COLO668 (cell line): ENCODE measurements at regions not wholly inside any gene's neighbourhood (a gene's known extent, or its start where the extent isn't known, plus 50 kb on each side); places are given as distances from the start of the nearest gene placed in this dataset.

Experiments used
- DNase-seq: peaks from one replicate; lab custom pipeline; 2025; ENCODE audit not compliant: unreplicated experiment; lab: John Stamatoyannopoulos, UW

- DNase-seq: no peak
These were observed 420.1 kb downstream of the TBC1D4 start for GRCh38 chr13:75061909-75062308.

- no peak for DNase-seq
These were observed 426.7 kb downstream of the TBC1D4 start for GRCh38 chr13:75055296-75055695.

- DNase-seq: no peak
These were observed 429.4 kb downstream of the TBC1D4 start for GRCh38 chr13:75052616-75053015.

GRCh38 chr13:75050419-75051046, 431.4 kb downstream of the TBC1D4 start:
- DNase-seq: no peak

GRCh38 chr13:75049735-75050335, 432.1 kb downstream of the TBC1D4 start:
- no peak for DNase-seq

GRCh38 chr13:75042807-75043206, 439.2 kb downstream of the TBC1D4 start:
- DNase-seq: no peak

- DNase-seq: no peak
These were observed 443.4 kb downstream of the TBC1D4 start for GRCh38 chr13:75038393-75039113.

GRCh38 chr13:75025956-75026355, 456.0 kb downstream of the TBC1D4 start:
- DNase-seq: no peak

GRCh38 chr13:75024602-75025001, 457.4 kb downstream of the TBC1D4 start:
- DNase-seq: no peak

- no peak for DNase-seq
These were observed 458.4 kb downstream of the TBC1D4 start for GRCh38 chr13:75023609-75024008.

GRCh38 chr13:75021151-75021550, 460.8 kb downstream of the TBC1D4 start:
- DNase-seq: no peak

GRCh38 chr13:75016225-75016624, 465.7 kb downstream of the TBC1D4 start:
- no peak for DNase-seq

GRCh38 chr13:75013818-75014217, 468.2 kb downstream of the TBC1D4 start:
- no peak for DNase-seq

- DNase-seq: no peak
These were observed 471.0 kb downstream of the TBC1D4 start for GRCh38 chr13:75010941-75011340.

GRCh38 chr13:75008926-75009325, 473.0 kb downstream of the TBC1D4 start:
- no peak for DNase-seq

- DNase-seq: no peak
These were observed 491.0 kb downstream of the TBC1D4 start for GRCh38 chr13:74990992-74991391.

GRCh38 chr13:74987124-74987690, 494.8 kb downstream of the TBC1D4 start:
- DNase-seq: no peak

GRCh38 chr13:74986609-74987008, 495.4 kb downstream of the TBC1D4 start:
- DNase-seq: no peak

- DNase-seq: no peak
These were observed 502.3 kb downstream of the TBC1D4 start for GRCh38 chr13:74979703-74980102.

GRCh38 chr13:74978591-74978990, 503.4 kb downstream of the TBC1D4 start:
- no peak for DNase-seq

GRCh38 chr13:74977498-74977897, 504.5 kb downstream of the TBC1D4 start:
- no peak for DNase-seq

- no peak for DNase-seq
These were observed 506.9 kb downstream of the TBC1D4 start for GRCh38 chr13:74975111-74975510.
